GM12878 (cell line): ENCODE measurements at regions not wholly inside any gene's neighbourhood (a gene's known extent, or its start where the extent isn't known, plus 50 kb on each side); places are given as distances from the start of the nearest gene placed in this dataset.

Experiments used
- ATAC-seq: fragments of 200-7000 bp; cut with Tn5 transposase; 3 replicates; pipeline ENCODE4 v1.9.1; 2020; ENCODE audit warnings: mild to moderate bottlenecking, moderate library complexity
- BruUV-seq: library from RNA; stranded (reverse); fragments of 400-500 nt; replicated peaks from 2 replicates; lab custom pipeline; 2021; lab: Mats Ljungman, UMichigan
- CTCF ChIA-PET: fragments of 300-600 bp; sonication (Branson Sonifier 250); formaldehyde crosslinking; extraction: SDS; loops from one replicate; lab custom pipeline; 2021; ENCODE audit warnings: inconsistent platforms; lab: Yijun Ruan, JAX
- POLR2A ChIA-PET: fragments of 350-600 bp; formaldehyde crosslinking; extraction: SDS; loops from one replicate; lab custom pipeline; 2021; ENCODE audit warnings: inconsistent platforms; lab: Charles Lee
- RAD21 ChIA-PET: fragments of 300-600 bp; sonication (Branson Sonifier 250); formaldehyde crosslinking; loops from one replicate; lab custom pipeline; 2023; ENCODE audit warnings: antibody characterized with exemption; ENCODE audit not compliant: unreplicated experiment; lab: Charles Lee
- SMC1A ChIA-PET: fragments of 300-600 bp; sonication (Branson Sonifier 250); formaldehyde crosslinking; loops from one replicate; lab custom pipeline; 2023; ENCODE audit not compliant: unreplicated experiment, uncharacterized antibody; lab: Charles Lee
- DNase-seq: peaks from one replicate; pipeline ENCODE4 v3.0.0-alpha.2; 2011; ENCODE audit warnings: low read depth, low spot score
- FAIRE-seq: peaks from 3 replicates; lab custom pipeline; 2011; peaks lifted over from hg19 to GRCh38; lab: Jason Lieb, UNC
- H2AFZ ChIP-seq: 2 replicates; pipeline ENCODE4 v1.6.0; 2011; ENCODE audit warnings: low read depth, low read length, control low read depth; ENCODE audit not compliant: control insufficient read depth
- H3K27ac ChIP-seq: 2 replicates; pipeline ENCODE4 v1.5.1; 2011; ENCODE audit warnings: control low read depth; ENCODE audit not compliant: control insufficient read depth, insufficient read depth
- H3K27me3 ChIP-seq, 2 experiments: replicated peaks in 1 of 2; 2 replicates each; pipeline versions ENCODE4 v1.6.0 to v1.6.1; 2011; ENCODE audit warnings: low read length in 1 of 2; ENCODE audit not compliant: control insufficient read depth in 2 of 2, insufficient read depth in 2 of 2
- H3K36me3 ChIP-seq, 2 experiments: 2 replicates each; pipeline ENCODE4 v1.5.1; 2011; ENCODE audit warnings: low read length in 1 of 2; ENCODE audit not compliant: control insufficient read depth in 2 of 2, insufficient read depth in 2 of 2
- H3K4me1 ChIP-seq: 2 replicates; pipeline ENCODE4 v1.6.1; 2011; ENCODE audit warnings: mild to moderate bottlenecking, low read length, moderate library complexity, mixed read lengths; ENCODE audit not compliant: control insufficient read depth, insufficient read depth
- H3K4me2 ChIP-seq: 2 replicates; pipeline ENCODE4 v1.6.0; 2011; ENCODE audit warnings: control low read depth; ENCODE audit not compliant: control insufficient read depth, insufficient read depth
- H3K4me3 ChIP-seq: fragments of 200-600 bp; sonication (generic); 2 replicates; pipeline ENCODE4 v1.5.1; 2016
- H3K79me2 ChIP-seq: 2 replicates; pipeline ENCODE4 v1.6.0; 2011; ENCODE audit warnings: low read length; ENCODE audit not compliant: control insufficient read depth, insufficient read depth
- H3K9ac ChIP-seq: 2 replicates; pipeline ENCODE4 v1.8.0; 2011; ENCODE audit warnings: low read length, control low read depth, mixed read lengths; ENCODE audit not compliant: control insufficient read depth, insufficient read depth
- H3K9me3 ChIP-seq: replicated peaks from 3 replicates; pipeline ENCODE4 v1.5.1; 2011; ENCODE audit warnings: mild to moderate bottlenecking, low read length; ENCODE audit not compliant: control insufficient read depth, insufficient read depth
- H4K20me1 ChIP-seq: 2 replicates; pipeline ENCODE4 v1.6.0; 2011; ENCODE audit not compliant: control insufficient read depth, insufficient read depth
- ATF2 ChIP-seq: IDR thresholded peaks from 2 replicates; pipeline ENCODE4 v1.6.1; 2012; ENCODE audit warnings: low read length, inconsistent platforms
- BCL11A ChIP-seq: IDR thresholded peaks from 2 replicates; pipeline ENCODE4 v1.6.1; 2011; ENCODE audit warnings: low read depth, low read length
- CHD1 ChIP-seq: IDR thresholded peaks from 2 replicates; pipeline ENCODE4 v1.6.1; 2012; ENCODE audit warnings: low read depth, low read length, improper control_type of control experiment
- MAX ChIP-seq: IDR thresholded peaks from 2 replicates; pipeline ENCODE4 v1.6.1; 2012; ENCODE audit warnings: low read depth, low read length, improper control_type of control experiment
- MTA2 ChIP-seq: fragments of 450-650 bp; IDR thresholded peaks from 2 replicates; pipeline ENCODE4 v1.6.1; 2016; ENCODE audit warnings: low read depth, mild to moderate bottlenecking, moderate library complexity
- MYC ChIP-seq: IDR thresholded peaks from 2 replicates; pipeline ENCODE4 v1.6.1; 2011; ENCODE audit warnings: mild to moderate bottlenecking, low read length, moderate library complexity, inconsistent platforms; ENCODE audit not compliant: insufficient read depth, insufficient replicate concordance, insufficient read length, severe bottlenecking
- POLR2A ChIP-seq: IDR thresholded peaks from 2 replicates; pipeline ENCODE4 v1.6.1; 2011; ENCODE audit warnings: low read depth, mild to moderate bottlenecking, low read length
- POU2F2 ChIP-seq: IDR thresholded peaks from 3 replicates; pipeline ENCODE4 v1.6.1; 2011; ENCODE audit warnings: low read depth, mild to moderate bottlenecking, low read length, borderline replicate concordance
- RAD21 ChIP-seq: IDR thresholded peaks from 2 replicates; pipeline ENCODE4 v1.6.1; 2011; ENCODE audit warnings: mild to moderate bottlenecking, low read depth, low read length, moderate library complexity; ENCODE audit not compliant: insufficient read depth
- SPI1 ChIP-seq: IDR thresholded peaks from 2 replicates; pipeline ENCODE4 v1.6.1; 2011; ENCODE audit warnings: low read depth, mild to moderate bottlenecking, low read length, moderate library complexity, borderline replicate concordance; ENCODE audit not compliant: insufficient read depth
- SREBF1 ChIP-seq: IDR thresholded peaks from 2 replicates; pipeline ENCODE4 v1.6.1; 2012; ENCODE audit warnings: mild to moderate bottlenecking, low read length
- TARDBP ChIP-seq: IDR thresholded peaks from 2 replicates; pipeline ENCODE4 v1.6.1; 2016; ENCODE audit warnings: borderline replicate concordance
- ZNF217 ChIP-seq: fragments of 450-650 bp; IDR thresholded peaks from 2 replicates; pipeline ENCODE4 v1.6.1; 2017; ENCODE audit warnings: antibody characterized with exemption, mild to moderate bottlenecking
- ZNF687 ChIP-seq: fragments of 450-650 bp; IDR thresholded peaks from 2 replicates; pipeline ENCODE4 v1.6.1; 2017; ENCODE audit warnings: mild to moderate bottlenecking, moderate library complexity
- ZSCAN29 ChIP-seq: fragments of 450-650 bp; IDR thresholded peaks from 2 replicates; pipeline ENCODE4 v1.6.1; 2017; ENCODE audit warnings: mild to moderate bottlenecking, moderate library complexity
- in situ Hi-C: fragments of 300-500 bp; cut with MboI; formaldehyde crosslinking; loops from 9 replicates; pipeline ENCODE4 v1.14.3; 2018; ENCODE audit warnings: mixed read lengths
- intact Hi-C: fragments of 100-400 bp; cut with micrococcal nuclease; formaldehyde crosslinking; loops from one replicate; pipeline ENCODE4 v1.14.2; 2022; ENCODE audit not compliant: unreplicated experiment

GRCh38 chr13:76454991-76455390, 431.2 kb downstream of the KCTD12 start:
- H3K27me3 ChIP-seq: no peaks in the 10 kb centered on the region
- H3K36me3 ChIP-seq: no peaks in the 10 kb centered on the region
- no peak overlapping the region for H2AFZ ChIP-seq
- intact Hi-C loops (no loop called here), in situ Hi-C loops (no loop called here)
- H3K4me3 ChIP-seq: no peak overlapping the region
- SMC1A ChIA-PET: no interaction called here
- POLR2A ChIA-PET: no interaction called here
- no peak for TF ChIP-seq POLR2A
- no peak for TF ChIP-seq ZSCAN29
- TF ChIP-seq ZNF687: no peak
- no peak for TF ChIP-seq ATF2
- TF ChIP-seq CHD1: no peak
- TF ChIP-seq TARDBP: no peak
- TF ChIP-seq MTA2: no peak
- no peak for TF ChIP-seq BCL11A
- TF ChIP-seq POU2F2: no peak
- no peak for TF ChIP-seq MAX
- no peak for TF ChIP-seq SPI1
- no peak for TF ChIP-seq RAD21
- no peak for TF ChIP-seq SREBF1
- TF ChIP-seq ZNF217: no peak
- TF ChIP-seq MYC: no peak
- H4K20me1 ChIP-seq: no peaks in the 10 kb centered on the region
- no peak overlapping the region for H3K4me2 ChIP-seq
- no peak for DNase-seq
- H3K9me3 ChIP-seq: no peaks in the 10 kb centered on the region
- no TSS peak for BruUV-seq
- no peak for FAIRE-seq
- H3K79me2 ChIP-seq: no peaks in the 10 kb centered on the region
- H3K9ac ChIP-seq: no peak overlapping the region
- ATAC-seq: no peak
- H3K4me1 ChIP-seq: no peaks in the 10 kb centered on the region
- H3K27ac ChIP-seq: no peak overlapping the region
- RAD21 ChIA-PET: no interaction called here
- CTCF ChIA-PET: no interaction called here
